WERI-Rb-1 (cell line): ENCODE measurements at regions not wholly inside any gene's neighbourhood (a gene's known extent, or its start where the extent isn't known, plus 50 kb on each side); places are given as distances from the start of the nearest gene placed in this dataset.

Experiments used
- DNase-seq: peaks from one replicate; pipeline ENCODE4 v3.0.0-alpha.2; 2020
- H3K27ac ChIP-seq: fragments of 250-450 bp; sonication (Bioruptor Pico); 2 replicates; pipeline ENCODE4 v1.5.1; 2020; ENCODE audit warnings: mild to moderate bottlenecking, moderate library complexity
- H3K27me3 ChIP-seq: fragments of 250-450 bp; sonication (Bioruptor Pico); 2 replicates; pipeline ENCODE4 v1.5.1; 2021; ENCODE audit warnings: mild to moderate bottlenecking, low read depth, moderate library complexity; ENCODE audit not compliant: insufficient read depth, severe bottlenecking
- H3K36me3 ChIP-seq: fragments of 250-450 bp; sonication (Bioruptor Pico); 2 replicates; pipeline ENCODE4 v1.5.1; 2020; ENCODE audit warnings: mild to moderate bottlenecking, moderate library complexity
- H3K4me3 ChIP-seq: 2 replicates; pipeline ENCODE4 v1.5.1; 2011; ENCODE audit warnings: low read depth, mild to moderate bottlenecking, control low read depth, low read length
- H3K9me3 ChIP-seq: fragments of 250-450 bp; sonication (Bioruptor Pico); 2 replicates; pipeline ENCODE4 v1.5.1; 2021; ENCODE audit warnings: mild to moderate bottlenecking, moderate library complexity; ENCODE audit not compliant: severe bottlenecking
- TF ChIP-seq, protein P1 (sequence below): IDR thresholded peaks from 2 replicates; pipeline ENCODE4 v1.5.1; 2011; ENCODE audit warnings: low read depth, mild to moderate bottlenecking, control low read depth, inconsistent platforms, low read length

DNA sequence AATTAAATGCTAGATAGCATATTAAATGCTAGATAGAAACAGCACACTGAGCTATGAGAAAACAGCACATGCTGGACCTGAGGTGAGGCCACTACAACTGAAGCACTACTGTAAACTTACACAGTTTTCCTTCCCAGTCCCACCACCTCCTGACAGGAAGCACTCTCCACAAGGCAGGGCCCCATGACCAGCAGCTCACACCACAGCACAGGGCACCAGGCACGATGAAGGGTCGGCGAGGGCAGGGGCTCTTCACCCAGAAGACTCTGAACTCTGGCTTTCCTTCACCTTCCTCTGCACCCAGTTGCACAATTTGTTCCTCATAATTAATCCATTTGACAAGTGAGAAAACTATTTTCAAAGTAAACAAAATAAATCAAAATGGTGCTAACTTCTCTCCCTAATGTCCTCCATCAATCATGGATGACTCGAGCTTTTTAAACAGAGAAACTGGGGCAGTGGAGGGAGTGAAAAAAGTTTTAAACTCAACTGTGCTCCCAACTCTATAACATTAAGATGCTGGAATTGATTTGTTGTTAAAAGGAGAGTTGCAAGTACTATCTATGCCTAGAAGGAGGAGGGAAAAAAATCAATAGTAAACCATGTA is 568.7 kb downstream of the UQCRFS1 start:
- no peak for DNase-seq
- no peak overlapping the region for H3K27ac ChIP-seq
- H3K27me3 ChIP-seq: peaks cover 90% of the 10 kb centered on the region
- H3K4me3 ChIP-seq: no peak overlapping the region
- H3K9me3 ChIP-seq: no peaks in the 10 kb centered on the region
- H3K36me3 ChIP-seq: no peaks in the 10 kb centered on the region
- TF ChIP-seq, protein P1, sequence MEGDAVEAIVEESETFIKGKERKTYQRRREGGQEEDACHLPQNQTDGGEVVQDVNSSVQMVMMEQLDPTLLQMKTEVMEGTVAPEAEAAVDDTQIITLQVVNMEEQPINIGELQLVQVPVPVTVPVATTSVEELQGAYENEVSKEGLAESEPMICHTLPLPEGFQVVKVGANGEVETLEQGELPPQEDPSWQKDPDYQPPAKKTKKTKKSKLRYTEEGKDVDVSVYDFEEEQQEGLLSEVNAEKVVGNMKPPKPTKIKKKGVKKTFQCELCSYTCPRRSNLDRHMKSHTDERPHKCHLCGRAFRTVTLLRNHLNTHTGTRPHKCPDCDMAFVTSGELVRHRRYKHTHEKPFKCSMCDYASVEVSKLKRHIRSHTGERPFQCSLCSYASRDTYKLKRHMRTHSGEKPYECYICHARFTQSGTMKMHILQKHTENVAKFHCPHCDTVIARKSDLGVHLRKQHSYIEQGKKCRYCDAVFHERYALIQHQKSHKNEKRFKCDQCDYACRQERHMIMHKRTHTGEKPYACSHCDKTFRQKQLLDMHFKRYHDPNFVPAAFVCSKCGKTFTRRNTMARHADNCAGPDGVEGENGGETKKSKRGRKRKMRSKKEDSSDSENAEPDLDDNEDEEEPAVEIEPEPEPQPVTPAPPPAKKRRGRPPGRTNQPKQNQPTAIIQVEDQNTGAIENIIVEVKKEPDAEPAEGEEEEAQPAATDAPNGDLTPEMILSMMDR: no peak

GRCh38 chr19:28642787-28643683 is 569.9 kb downstream of the UQCRFS1 start:
- no peaks in the 10 kb centered on the region for H3K9me3 ChIP-seq
- no peak overlapping the region for H3K27ac ChIP-seq
- peaks cover 92% of the 10 kb centered on the region for H3K27me3 ChIP-seq
- TF ChIP-seq, protein P1: no peak
- no peaks in the 10 kb centered on the region for H3K36me3 ChIP-seq
- DNase-seq: no peak
- H3K4me3 ChIP-seq: no peak overlapping the region

GRCh38 chr19:28641395-28641794 is 571.6 kb downstream of the UQCRFS1 start:
- TF ChIP-seq, protein P1: no peak

DNA sequence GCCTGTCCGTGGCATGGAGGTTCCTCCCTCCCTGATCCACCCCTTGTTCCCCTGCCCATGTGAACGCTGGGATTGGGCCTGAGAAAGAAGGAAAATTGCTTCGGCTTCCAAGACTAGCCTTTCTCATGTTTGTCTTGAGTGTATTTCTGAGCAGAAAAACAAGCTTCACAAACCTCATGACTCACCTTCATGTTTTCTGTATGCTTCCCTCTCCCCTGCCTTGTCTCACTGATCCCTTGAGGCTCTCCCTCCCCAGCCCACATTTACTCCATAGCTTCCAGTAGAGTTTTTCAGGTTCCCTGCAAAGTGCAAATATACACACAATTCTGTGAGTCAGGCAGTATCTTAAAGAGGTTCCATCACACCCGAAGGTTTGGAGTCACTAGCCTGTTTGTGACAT is 572.4 kb downstream of the UQCRFS1 start:
- DNase-seq: no peak
- H3K4me3 ChIP-seq: no peak overlapping the region
- H3K9me3 ChIP-seq: no peaks in the 10 kb centered on the region
- no peak overlapping the region for H3K27ac ChIP-seq
- no peaks in the 10 kb centered on the region for H3K36me3 ChIP-seq
- TF ChIP-seq, protein P1: no peak
- peaks cover 92% of the 10 kb centered on the region for H3K27me3 ChIP-seq

More at GRCh38 chr19:28641395-28641794, 571.6 kb downstream of the UQCRFS1 start:
- H3K27ac ChIP-seq: no peak overlapping the region
- no peaks in the 10 kb centered on the region for H3K9me3 ChIP-seq
- no peak overlapping the region for H3K4me3 ChIP-seq
- DNase-seq: no peak
- H3K27me3 ChIP-seq: peaks cover 93% of the 10 kb centered on the region
- H3K36me3 ChIP-seq: no peaks in the 10 kb centered on the region

- no peak for DNase-seq
- H3K4me3 ChIP-seq: no peak overlapping the region
- no peaks in the 10 kb centered on the region for H3K36me3 ChIP-seq
- TF ChIP-seq, protein P1: no peak
- peaks cover 76% of the 10 kb centered on the region for H3K27me3 ChIP-seq
- no peak overlapping the region for H3K27ac ChIP-seq
- H3K9me3 ChIP-seq: no peaks in the 10 kb centered on the region
These were observed 574.5 kb downstream of the UQCRFS1 start for GRCh38 chr19:28638445-28638844.
